Natural killer cell treated with Interleukin-12 subunit alpha and Interleukin-12 subunit beta and Interleukin-15 and Interleukin-18, amount 100 ng/mL, for 72 hours (primary cell): ENCODE measurements at regions not wholly inside any gene's neighbourhood (a gene's known extent, or its start where the extent isn't known, plus 50 kb on each side); places are given as distances from the start of the nearest gene placed in this dataset.
A peak's percentile ranks its signal among the peaks of the same experiment; 100 is the strongest.

Experiments
- ATAC-seq, 2 donors: fragments of 150-1000 bp; cut with Tn5 transposase in 1 of 2; sonication (Bioruptor Pico), chemical (Tn5 transposase) in 1 of 2; 2 replicates each; pipeline ENCODE4 v1.10.0; 2021
- DNase-seq: peaks from one replicate; pipeline ENCODE4 v3.0.0; 2022; ENCODE audit warnings: low spot score
- H3K27ac Mint-ChIP-seq, 2 donors: 1 replicate in 1 of 2; 2 replicates in 1 of 2; pipeline ENCODE4 v1.8.0; 2022; ENCODE audit warnings: mixed read lengths in 2 of 2, mild to moderate bottlenecking in 1 of 2, moderate library complexity in 1 of 2
- H3K27me3 Mint-ChIP-seq, 2 donors: 1 replicate in 1 of 2; 2 replicates in 1 of 2; pipeline ENCODE4 v1.8.0; 2022; ENCODE audit warnings: mixed read lengths in 2 of 2
- H3K36me3 Mint-ChIP-seq: one replicate; pipeline ENCODE4 v1.8.0; 2022; ENCODE audit warnings: mixed read lengths
- H3K4me1 Mint-ChIP-seq, 2 donors: 1 replicate in 1 of 2; 2 replicates in 1 of 2; pipeline ENCODE4 v1.8.0; 2022; ENCODE audit warnings: low read depth in 2 of 2, mixed read lengths in 2 of 2, mild to moderate bottlenecking in 1 of 2
- H3K4me3 Mint-ChIP-seq: one replicate; pipeline ENCODE4 v1.8.0; 2022; ENCODE audit warnings: mixed read lengths
- H3K9me3 Mint-ChIP-seq: 2 replicates; pipeline ENCODE4 v1.8.0; 2022; ENCODE audit warnings: mixed read lengths

DNA sequence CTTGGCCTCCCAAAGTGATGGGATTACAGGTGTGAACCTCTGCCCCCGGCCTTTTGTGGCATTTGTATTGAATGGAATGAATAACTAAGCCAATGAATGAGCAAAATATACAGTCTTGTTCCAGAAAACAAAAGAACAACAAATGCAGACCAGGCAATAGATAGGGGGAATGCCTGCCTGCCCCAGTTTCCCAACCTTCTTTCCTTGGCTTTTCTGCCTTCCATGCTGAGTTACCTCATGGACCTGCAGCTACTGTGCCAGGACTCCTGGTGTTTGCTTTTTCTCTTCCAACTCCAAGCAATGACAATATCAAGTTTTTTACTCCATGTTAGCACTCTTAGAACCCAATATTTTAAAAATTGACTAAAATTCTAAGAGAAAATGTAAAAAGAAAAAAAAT, 58.6 kb upstream of the BACH1 start:
- no peak for DNase-seq
- no peaks in the 10 kb centered on the region for H3K9me3 Mint-ChIP-seq
- ATAC-seq = no peak
- H3K27ac Mint-ChIP-seq = no peak overlapping the region
- H3K4me1 Mint-ChIP-seq = peaks cover 0 to 11% of the 10 kb centered on the region in 2 donors
- H3K4me3 Mint-ChIP-seq = no peak overlapping the region
- no peaks in the 10 kb centered on the region for H3K36me3 Mint-ChIP-seq
- peaks cover 8 to 9% of the 10 kb centered on the region in 2 donors for H3K27me3 Mint-ChIP-seq

DNA sequence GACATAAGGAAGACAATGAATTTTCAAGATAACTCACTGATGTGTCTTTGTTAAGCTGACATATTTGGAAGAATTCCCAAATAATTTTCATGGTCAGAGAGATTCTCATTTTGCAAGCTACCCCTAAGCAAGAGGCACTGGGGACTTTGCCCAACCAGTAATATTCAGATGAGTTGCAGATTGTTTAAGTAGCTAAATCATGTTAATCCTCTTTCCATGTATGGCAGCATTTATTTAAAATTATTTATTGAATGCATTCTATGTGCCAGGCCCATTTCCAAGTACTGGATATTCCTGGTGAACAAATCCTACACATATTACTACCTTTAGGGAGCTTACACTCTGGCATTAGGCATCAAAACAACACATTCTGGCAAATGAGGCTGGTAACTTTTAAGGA, 56.5 kb upstream of the BACH1 start:
- Mint-ChIP-seq H3K27me3 (peaks cover 0 to 3% of the 10 kb centered on the region in 2 donors), H3K4me3 (no peak overlapping the region), H3K27ac (no peak overlapping the region), H3K9me3 (no peaks in the 10 kb centered on the region), H3K36me3 (no peaks in the 10 kb centered on the region), H3K4me1 (peaks cover 5 to 6% of the 10 kb centered on the region in 2 donors)
- ATAC-seq (no peak), DNase-seq (no peak)

DNA sequence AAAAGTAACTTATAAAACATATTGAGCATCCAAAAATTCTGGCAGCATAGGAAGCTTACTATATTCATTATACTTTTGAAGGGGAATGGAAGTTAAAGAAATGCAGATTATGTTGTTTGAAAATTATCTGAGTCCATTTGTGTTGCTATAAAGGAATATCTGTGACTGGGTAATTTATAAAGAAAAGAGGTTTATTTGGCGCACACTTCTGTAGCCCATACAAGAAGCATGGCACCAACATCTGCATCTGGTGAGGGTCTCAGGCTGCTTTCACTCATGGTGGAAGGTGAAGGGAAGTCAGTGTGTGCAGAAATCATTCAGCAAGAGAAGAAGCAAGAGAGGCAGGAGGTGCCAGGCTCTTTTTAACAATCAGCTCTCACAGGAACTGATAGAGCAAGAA, 55.5 kb upstream of the BACH1 start:
- Mint-ChIP-seq H3K27me3 (peaks cover 0 to 3% of the 10 kb centered on the region in 2 donors), H3K27ac (no peak overlapping the region), H3K9me3 (no peaks in the 10 kb centered on the region), H3K36me3 (no peaks in the 10 kb centered on the region), H3K4me3 (no peak overlapping the region), H3K4me1 (peaks cover 5 to 6% of the 10 kb centered on the region in 2 donors)
- DNase-seq (no peak), ATAC-seq (no peak)

DNA sequence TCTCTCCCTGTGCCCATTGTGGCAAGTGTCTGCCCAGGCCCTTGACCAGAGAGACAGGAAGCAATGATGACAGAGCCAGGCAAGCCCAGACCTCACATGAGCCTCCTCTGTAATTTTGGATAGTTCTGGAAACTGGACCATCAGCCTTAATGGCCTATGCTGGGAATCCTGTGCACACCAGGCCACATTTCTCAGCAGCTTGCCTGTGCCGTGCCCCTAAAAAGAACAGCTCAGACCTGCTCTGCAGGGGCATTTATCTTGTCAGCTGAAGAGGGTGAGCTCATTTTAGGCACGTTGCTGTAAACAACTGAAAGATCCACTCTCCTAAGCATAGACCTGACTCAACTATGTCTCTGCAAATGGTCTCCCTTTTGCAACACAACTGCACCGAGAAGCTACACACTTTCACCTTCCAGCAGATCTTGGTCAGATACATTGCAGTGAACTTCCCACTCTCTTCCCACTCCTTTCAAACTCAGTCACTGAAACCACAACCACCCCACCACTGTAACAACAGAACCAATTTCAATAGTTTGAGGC, 53.5 kb upstream of the BACH1 start:
- Mint-ChIP-seq H3K27ac (no peak overlapping the region), H3K4me3 (no peak overlapping the region), H3K9me3 (peaks cover 4% of the 10 kb centered on the region), H3K36me3 (no peaks in the 10 kb centered on the region), H3K27me3 (peaks cover 10 to 13% of the 10 kb centered on the region in 2 donors), H3K4me1 (peaks cover 5 to 6% of the 10 kb centered on the region in 2 donors)
- ATAC-seq = peak; percentile 90 to 92
- DNase-seq = no peak

DNA sequence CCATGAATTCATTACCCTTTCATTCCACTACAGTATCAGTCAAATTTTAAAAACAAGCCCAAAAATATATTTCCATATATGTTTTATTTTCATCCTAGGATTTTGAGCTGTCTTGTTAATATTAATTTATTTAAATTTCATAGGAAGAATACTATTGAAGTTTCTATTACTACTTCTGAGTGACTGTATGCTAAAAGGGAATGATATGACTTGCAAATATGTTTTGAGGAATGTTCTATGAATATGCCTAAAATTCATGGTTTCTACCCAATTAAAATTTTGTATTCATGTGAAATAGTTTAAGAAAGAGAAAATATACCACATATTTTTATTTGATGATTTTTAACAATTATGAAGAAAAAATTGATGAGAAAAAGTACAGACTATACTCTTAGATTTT, 52.9 kb upstream of the BACH1 start:
- Mint-ChIP-seq H3K9me3 (peaks cover 4% of the 10 kb centered on the region), H3K4me3 (no peak overlapping the region), H3K27me3 (peaks cover 14 to 20% of the 10 kb centered on the region in 2 donors), H3K36me3 (no peaks in the 10 kb centered on the region), H3K27ac (no peak overlapping the region), H3K4me1 (peaks cover 5 to 6% of the 10 kb centered on the region in 2 donors)
- DNase-seq = no peak
- no peak for ATAC-seq

DNA sequence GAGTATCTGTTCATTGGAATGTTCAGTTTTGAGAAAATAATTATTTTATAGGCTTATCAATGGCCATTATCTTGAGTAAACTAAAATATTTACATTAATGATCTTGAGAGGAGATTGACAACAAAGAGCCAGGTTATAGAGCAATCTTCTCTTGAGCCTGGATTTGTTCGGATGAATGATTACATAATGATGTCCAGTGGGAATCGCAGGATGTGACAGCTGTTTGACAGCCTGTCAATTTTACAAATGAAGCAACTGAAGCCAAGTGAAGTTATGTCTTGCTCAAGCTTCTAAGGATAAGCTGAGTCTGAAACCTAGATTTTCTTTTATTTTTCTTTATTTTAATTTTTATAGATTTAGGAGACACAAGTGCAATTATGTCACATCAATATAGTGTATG, 52.1 kb upstream of the BACH1 start:
- DNase-seq (no peak), ATAC-seq (no peak)
- H3K4me1 Mint-ChIP-seq = peaks cover 5 to 6% of the 10 kb centered on the region in 2 donors
- H3K36me3 Mint-ChIP-seq = no peaks in the 10 kb centered on the region
- no peak overlapping the region for H3K4me3 Mint-ChIP-seq
- H3K27ac Mint-ChIP-seq = no peak overlapping the region
- peaks cover 4% of the 10 kb centered on the region for H3K9me3 Mint-ChIP-seq
- peaks cover 17 to 25% of the 10 kb centered on the region in 2 donors for H3K27me3 Mint-ChIP-seq

DNA sequence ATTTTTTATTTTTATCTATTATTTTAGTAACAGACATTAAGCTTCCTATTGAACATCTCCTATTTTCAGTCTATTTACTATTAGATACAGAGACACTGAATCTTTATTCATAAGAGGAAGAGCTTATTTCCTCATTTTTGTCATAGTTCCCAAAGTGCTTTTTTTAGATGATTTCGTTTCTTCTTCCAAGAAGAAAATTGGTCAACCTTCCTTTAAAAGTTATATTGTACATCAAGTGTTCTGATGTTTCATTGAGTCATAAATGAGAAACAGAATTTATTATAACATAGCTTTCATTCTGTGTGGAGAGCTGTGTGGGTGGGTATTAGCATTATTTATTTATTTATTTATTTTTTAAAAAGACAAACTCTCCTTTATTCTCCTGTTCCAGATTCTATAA, 50.6 kb upstream of the BACH1 start:
- H3K9me3 Mint-ChIP-seq = peaks cover 4% of the 10 kb centered on the region
- peaks cover 5 to 6% of the 10 kb centered on the region in 2 donors for H3K4me1 Mint-ChIP-seq
- ATAC-seq (no peak), DNase-seq (no peak)
- H3K4me3 Mint-ChIP-seq = no peak overlapping the region
- peaks cover 19 to 25% of the 10 kb centered on the region in 2 donors for H3K27me3 Mint-ChIP-seq
- no peak overlapping the region for H3K27ac Mint-ChIP-seq
- H3K36me3 Mint-ChIP-seq = no peaks in the 10 kb centered on the region
